ENCODE measurements at regions not wholly inside any gene's neighbourhood (a gene's known extent, or its start where the extent isn't known, plus 50 kb on each side); places are given as distances from the start of the nearest gene placed in this dataset.
"Not testable (repeated sequence)": the region's sequence is repeated elsewhere in the genome, so short reads cannot be mapped to it uniquely, and the experiment has no call there.

GRCh38 chr6:122931916-122932315 lies 64.1 kb upstream of the CLVS2 start (continued):
- no peak for TF ChIP-seq TSHZ2 (CRISPR knock-in tag; IDR thresholded peaks at IDR 0.05)
- no peak for TF ChIP-seq ZFP30 (CRISPR knock-in tag; IDR thresholded peaks at IDR 0.05)
- no peak for TF ChIP-seq CSDC2 (CRISPR knock-in tag; IDR thresholded peaks at IDR 0.05)
- no peak for TF ChIP-seq TCF4 (CRISPR knock-in tag; IDR thresholded peaks at IDR 0.05; ENCODE audit: borderline replicate concordance)
- no peak for TF ChIP-seq SNAI2 (CRISPR knock-in tag; IDR thresholded peaks at IDR 0.05)

GRCh38 chr6:122944936-122945335 lies 51.1 kb upstream of the CLVS2 start:
- not testable (repeated sequence) for ATAC-seq
